GM12875 (cell line): ENCODE measurements at regions not wholly inside any gene's neighbourhood (a gene's known extent, or its start where the extent isn't known, plus 50 kb on each side); places are given as distances from the start of the nearest gene placed in this dataset.

Source experiments
- H3K4me3 ChIP-seq: one replicate; pipeline ENCODE4 v1.5.1; 2011; ENCODE audit warnings: low read depth, low read length, control low read depth
- TF ChIP-seq, protein P1 (sequence below): IDR thresholded peaks from 2 replicates; pipeline ENCODE4 v1.5.1; 2011; ENCODE audit warnings: low read depth, mild to moderate bottlenecking, control low read depth, inconsistent platforms, low read length, moderate library complexity, borderline replicate concordance; ENCODE audit not compliant: insufficient read depth

DNA sequence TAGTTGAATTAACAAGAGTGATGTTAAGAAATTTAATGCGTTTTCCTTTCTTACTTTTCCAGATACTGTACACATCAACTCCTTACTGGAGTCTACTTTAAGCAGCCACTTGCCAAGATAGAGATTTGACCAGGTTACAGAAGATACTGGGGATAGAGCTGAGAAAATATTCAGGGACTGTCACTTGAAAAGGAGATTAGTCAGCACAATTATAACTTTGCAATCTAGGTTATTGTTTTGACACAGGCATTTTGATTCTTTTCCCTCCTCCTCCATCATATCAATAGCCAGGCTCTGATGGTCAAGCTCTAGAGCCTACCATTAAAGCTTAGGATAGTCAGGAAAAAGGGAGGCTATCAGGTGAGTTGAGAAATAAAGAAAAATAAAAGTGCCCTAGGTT lies 345.9 kb upstream of the ITGA1 start:
- TF ChIP-seq, protein P1, sequence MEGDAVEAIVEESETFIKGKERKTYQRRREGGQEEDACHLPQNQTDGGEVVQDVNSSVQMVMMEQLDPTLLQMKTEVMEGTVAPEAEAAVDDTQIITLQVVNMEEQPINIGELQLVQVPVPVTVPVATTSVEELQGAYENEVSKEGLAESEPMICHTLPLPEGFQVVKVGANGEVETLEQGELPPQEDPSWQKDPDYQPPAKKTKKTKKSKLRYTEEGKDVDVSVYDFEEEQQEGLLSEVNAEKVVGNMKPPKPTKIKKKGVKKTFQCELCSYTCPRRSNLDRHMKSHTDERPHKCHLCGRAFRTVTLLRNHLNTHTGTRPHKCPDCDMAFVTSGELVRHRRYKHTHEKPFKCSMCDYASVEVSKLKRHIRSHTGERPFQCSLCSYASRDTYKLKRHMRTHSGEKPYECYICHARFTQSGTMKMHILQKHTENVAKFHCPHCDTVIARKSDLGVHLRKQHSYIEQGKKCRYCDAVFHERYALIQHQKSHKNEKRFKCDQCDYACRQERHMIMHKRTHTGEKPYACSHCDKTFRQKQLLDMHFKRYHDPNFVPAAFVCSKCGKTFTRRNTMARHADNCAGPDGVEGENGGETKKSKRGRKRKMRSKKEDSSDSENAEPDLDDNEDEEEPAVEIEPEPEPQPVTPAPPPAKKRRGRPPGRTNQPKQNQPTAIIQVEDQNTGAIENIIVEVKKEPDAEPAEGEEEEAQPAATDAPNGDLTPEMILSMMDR = no peak
- no peak overlapping the region for H3K4me3 ChIP-seq

GRCh38 chr5:52443187-52443586 lies 344.5 kb upstream of the ITGA1 start:
- H3K4me3 ChIP-seq = no peak overlapping the region
- TF ChIP-seq, protein P1 = no peak

- H3K4me3 ChIP-seq = no peak overlapping the region
- TF ChIP-seq, protein P1 = no peak
These were observed 339.6 kb upstream of the ITGA1 start for GRCh38 chr5:52448111-52448510.

DNA sequence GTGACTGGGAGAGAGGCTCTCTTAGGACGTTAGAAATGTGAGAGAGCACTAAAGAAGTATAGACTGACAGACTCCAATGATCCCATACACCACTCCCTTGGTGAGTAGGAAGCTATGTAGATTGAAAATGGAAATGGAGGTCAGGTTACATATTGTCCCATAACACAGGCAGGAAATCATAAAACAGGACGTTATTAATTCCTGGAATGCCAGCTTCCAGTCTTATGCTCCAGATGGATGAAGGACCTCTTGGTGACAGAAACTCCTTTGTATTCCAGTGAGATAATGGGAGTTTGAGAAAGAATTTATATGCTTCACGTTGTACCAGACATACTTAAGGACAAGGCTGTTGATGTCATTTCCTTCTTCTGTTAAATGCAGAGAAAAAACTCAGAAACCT lies 338.2 kb upstream of the ITGA1 start:
- TF ChIP-seq, protein P1 = no peak
- H3K4me3 ChIP-seq = no peak overlapping the region

DNA sequence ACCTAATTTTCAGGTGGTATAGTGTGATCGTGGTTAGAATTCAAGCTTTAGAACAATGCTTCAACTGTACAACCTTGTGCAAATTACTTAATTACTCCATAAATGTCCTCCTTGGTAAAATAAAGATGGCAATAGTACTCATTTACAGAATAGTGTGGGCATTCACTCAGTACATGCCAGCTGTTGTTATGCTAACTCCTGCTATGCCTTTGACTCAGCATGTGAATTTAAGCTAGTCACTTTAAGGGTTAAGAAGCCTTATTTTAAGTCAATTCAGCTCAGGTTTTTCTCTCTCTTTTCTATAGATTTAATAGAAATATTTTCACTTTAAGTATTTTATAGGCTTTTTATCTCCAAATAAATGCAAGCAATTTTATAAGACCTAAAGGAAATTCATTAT lies 335.6 kb upstream of the ITGA1 start:
- H3K4me3 ChIP-seq = no peak overlapping the region
- TF ChIP-seq, protein P1 = no peak

DNA sequence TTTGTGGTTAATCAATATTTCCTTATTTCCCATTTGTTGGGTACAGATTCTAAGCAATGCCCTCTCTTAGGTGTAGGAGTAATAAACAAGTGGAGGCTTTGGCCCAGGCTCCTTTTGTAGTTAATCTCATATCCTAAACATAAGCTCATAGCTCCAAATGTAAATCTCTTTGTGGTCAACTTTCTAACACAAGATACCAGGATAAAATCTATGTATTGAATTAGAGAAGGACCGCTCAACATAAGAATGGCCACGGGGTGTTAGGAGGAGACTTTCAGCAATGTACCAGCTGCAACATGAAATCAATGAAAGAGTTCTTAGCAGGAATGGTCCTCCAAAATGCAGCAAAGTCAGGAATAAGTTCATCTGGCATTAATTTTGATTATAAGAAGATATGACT lies 334.5 kb upstream of the ITGA1 start:
- H3K4me3 ChIP-seq = no peak overlapping the region
- TF ChIP-seq, protein P1 = no peak

DNA sequence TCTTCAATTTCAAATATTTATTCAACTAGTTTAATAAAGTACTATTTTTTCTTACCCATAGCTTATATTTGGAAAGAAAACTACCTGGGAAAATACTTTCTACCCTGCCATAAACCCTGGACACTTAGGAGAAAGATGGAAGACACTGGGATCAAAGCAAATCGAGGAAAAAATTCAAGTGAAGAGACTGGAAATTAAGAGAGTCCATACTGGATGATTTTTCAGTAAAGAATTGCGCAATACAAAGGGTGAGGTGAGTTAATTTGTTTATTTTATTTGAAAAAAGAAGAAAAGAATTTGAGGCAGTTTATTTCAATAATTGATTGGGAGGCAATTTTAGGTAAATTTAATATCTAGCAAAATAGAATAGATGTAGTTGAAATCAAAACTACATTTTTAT lies 331.8 kb upstream of the ITGA1 start:
- TF ChIP-seq, protein P1 = no peak
- H3K4me3 ChIP-seq = no peak overlapping the region
